Lower lobe of right lung (tissue), 2 donors: ENCODE measurements at regions not wholly inside any gene's neighbourhood (a gene's known extent, or its start where the extent isn't known, plus 50 kb on each side); places are given as distances from the start of the nearest gene placed in this dataset.

Source experiments
- ATAC-seq, 2 donors: fragments of 200-7000 bp; cut with Tn5 transposase; one replicate each; pipeline ENCODE4 v1.9.1; 2020 to 2022; ENCODE audit warnings: mild to moderate bottlenecking in 2 of 2, moderate library complexity in 2 of 2
- DNase-seq: peaks from one replicate; pipeline ENCODE4 v3.0.0-alpha.2; 2020
- H3K27ac ChIP-seq: fragments of 200-600 bp; one replicate; pipeline ENCODE4 v1.8.0; 2022
- H3K27me3 ChIP-seq: fragments of 200-600 bp; one replicate; pipeline ENCODE4 v1.8.0; 2022; ENCODE audit warnings: low read depth
- H3K36me3 ChIP-seq: fragments of 200-600 bp; one replicate; pipeline ENCODE4 v1.8.0; 2022; ENCODE audit warnings: mild to moderate bottlenecking
- H3K4me1 ChIP-seq: fragments of 200-600 bp; one replicate; pipeline ENCODE4 v1.8.0; 2022
- H3K4me3 ChIP-seq: fragments of 200-600 bp; one replicate; pipeline ENCODE4 v1.8.0; 2022; ENCODE audit warnings: mild to moderate bottlenecking
- H3K9me3 ChIP-seq: fragments of 200-600 bp; one replicate; pipeline ENCODE4 v1.8.0; 2022
- CTCF ChIP-seq: fragments of 200-600 bp; IDR thresholded peaks from one replicate; pipeline ENCODE4 v1.8.0; 2022; ENCODE audit warnings: antibody characterized with exemption, mild to moderate bottlenecking
- intact Hi-C: fragments of 100-400 bp; cut with DNase I; formaldehyde crosslinking; loops from one replicate; pipeline ENCODE4 v1.11.0; 2022
- donor health status: DM: no; HTN: yes; CAD: no; lungs with severe emphysema.

GRCh38 chr1:39148942-39149341 lies 55.6 kb upstream of the MACF1 start:
- Histone ChIP-seq H3K27me3 (no peaks in the 10 kb centered on the region), H3K4me1 (peaks cover 73% of the 10 kb centered on the region), H3K9me3 (no peaks in the 10 kb centered on the region), H3K4me3 (no peak overlapping the region), H3K27ac (no peak overlapping the region), H3K36me3 (no peaks in the 10 kb centered on the region)
- no peak for TF ChIP-seq CTCF
- DNase-seq: no peak
- peak in 1 of 2 donors; percentile 63 for ATAC-seq
- intact Hi-C loops: no loop called here

GRCh38 chr1:39149509-39149908 lies 55.0 kb upstream of the MACF1 start:
- intact Hi-C loops: no loop called here
- H3K9me3 ChIP-seq: no peaks in the 10 kb centered on the region

GRCh38 chr1:39150779-39151178 lies 53.7 kb upstream of the MACF1 start:
- no peak for ATAC-seq
- no peak overlapping the region for H3K4me3 ChIP-seq
- no peaks in the 10 kb centered on the region for H3K9me3 ChIP-seq
- no peak for TF ChIP-seq CTCF
- intact Hi-C loops: no loop called here
- H3K27ac ChIP-seq: no peak overlapping the region
- no peaks in the 10 kb centered on the region for H3K36me3 ChIP-seq
- peaks cover 79% of the 10 kb centered on the region for H3K4me1 ChIP-seq
- H3K27me3 ChIP-seq: no peaks in the 10 kb centered on the region
- no peak for DNase-seq

More at GRCh38 chr1:39149509-39149908, 55.0 kb upstream of the MACF1 start:
- Histone ChIP-seq H3K27me3 (no peaks in the 10 kb centered on the region), H3K36me3 (no peaks in the 10 kb centered on the region), H3K4me1 (peaks cover 79% of the 10 kb centered on the region), H3K27ac (no peak overlapping the region), H3K4me3 (no peak overlapping the region)
- no peak for TF ChIP-seq CTCF
- no peak for DNase-seq
- ATAC-seq: no peak

GRCh38 chr1:39151267-39151666 lies 53.2 kb upstream of the MACF1 start:
- H3K9me3 ChIP-seq: no peaks in the 10 kb centered on the region
- DNase-seq: no peak
- no peak overlapping the region for H3K4me3 ChIP-seq
- TF ChIP-seq CTCF: no peak
- H3K4me1 ChIP-seq: peaks cover 76% of the 10 kb centered on the region
- no peaks in the 10 kb centered on the region for H3K27me3 ChIP-seq
- H3K36me3 ChIP-seq: no peaks in the 10 kb centered on the region
- peak overlapping the region; percentile 13 for H3K27ac ChIP-seq
- intact Hi-C loops: no loop called here
- no peak for ATAC-seq

GRCh38 chr1:39152923-39153322 lies 51.6 kb upstream of the MACF1 start:
- Histone ChIP-seq H3K27ac (peak overlapping the region; percentile 59), H3K4me3 (no peak overlapping the region), H3K9me3 (no peaks in the 10 kb centered on the region), H3K4me1 (peaks cover 93% of the 10 kb centered on the region), H3K36me3 (no peaks in the 10 kb centered on the region), H3K27me3 (no peaks in the 10 kb centered on the region)
- intact Hi-C loops: no loop called here
- no peak for TF ChIP-seq CTCF
- DNase-seq: no peak
- no peak for ATAC-seq

- Histone ChIP-seq H3K4me3 (no peak overlapping the region), H3K4me1 (peaks cover 96% of the 10 kb centered on the region), H3K27me3 (no peaks in the 10 kb centered on the region), H3K36me3 (no peaks in the 10 kb centered on the region), H3K27ac (peak overlapping the region; percentile 59), H3K9me3 (no peaks in the 10 kb centered on the region)
- intact Hi-C loops: no loop called here
- no peak for TF ChIP-seq CTCF
- no peak for ATAC-seq
- no peak for DNase-seq
Measured at GRCh38 chr1:39153684-39154083, 50.8 kb upstream of the MACF1 start.
